Endothelial cell of umbilical vein (primary cell): ENCODE measurements at regions not wholly inside any gene's neighbourhood (a gene's known extent, or its start where the extent isn't known, plus 50 kb on each side); places are given as distances from the start of the nearest gene placed in this dataset.

Experiments
- CTCF ChIP-seq, 2 donors: IDR thresholded peaks; 1 replicate in 1 of 2; 2 replicates in 1 of 2; pipeline ENCODE4 v1.5.1; 2011; ENCODE audit warnings: low read length in 2 of 2, mild to moderate bottlenecking in 2 of 2, moderate library complexity in 2 of 2, control low read depth in 1 of 2, inconsistent platforms in 1 of 2, low read depth in 1 of 2; ENCODE audit not compliant: insufficient read depth in 1 of 2; ENCODE audit errors: extremely low read depth in 1 of 2
- EZH2 ChIP-seq: IDR thresholded peaks from 2 replicates; pipeline ENCODE4 v1.6.1; 2012; ENCODE audit warnings: borderline replicate concordance, low read depth, mild to moderate bottlenecking, moderate library complexity, low read length, inconsistent platforms; ENCODE audit not compliant: severe bottlenecking
- FOS ChIP-seq: IDR thresholded peaks from 2 replicates; pipeline ENCODE4 v1.6.1; 2011; ENCODE audit warnings: mild to moderate bottlenecking, low read length, moderate library complexity, borderline replicate concordance; ENCODE audit not compliant: insufficient read depth
- GATA2 ChIP-seq: IDR thresholded peaks from 2 replicates; pipeline ENCODE4 v1.7.0; 2011; ENCODE audit warnings: low read depth, mild to moderate bottlenecking, moderate library complexity, mixed read lengths, low read length; ENCODE audit not compliant: insufficient read length, insufficient read depth
- MAX ChIP-seq: IDR thresholded peaks from 2 replicates; pipeline ENCODE4 v1.6.1; 2011; ENCODE audit not compliant: insufficient read depth, insufficient read length
- MYC ChIP-seq: IDR thresholded peaks from one replicate; pipeline ENCODE4 v1.6.1; 2011; ENCODE audit warnings: mild to moderate bottlenecking, low read depth, low read length
- POLR2A ChIP-seq: IDR thresholded peaks from 2 replicates; pipeline ENCODE4 v1.6.1; 2012; ENCODE audit warnings: low read depth, mild to moderate bottlenecking, control low read depth, low read length
- POLR2AphosphoS5 ChIP-seq: IDR thresholded peaks from 2 replicates; pipeline ENCODE4 v1.6.1; 2012; ENCODE audit warnings: low read depth, mild to moderate bottlenecking, control low read depth, low read length, moderate library complexity; ENCODE audit not compliant: insufficient read depth

GRCh38 chr22:48426466-48427380, 1401.0 kb downstream of the BRD1 start:
- TF ChIP-seq CTCF (IDR thresholded peaks at IDR 0.05; ENCODE audit: extremely low read depth in 1 of 2, insufficient read depth in 1 of 2, low read depth in 1 of 2, low read length in 2 of 2) (no peak), POLR2A (no peak), EZH2 (no peak), MYC (no peak), GATA2 (no peak), POLR2AphosphoS5 (no peak), MAX (no peak), FOS (no peak)
